AG10803 (cell line): ENCODE measurements at regions not wholly inside any gene's neighbourhood (a gene's known extent, or its start where the extent isn't known, plus 50 kb on each side); places are given as distances from the start of the nearest gene placed in this dataset.

ENCODE experiments used
- DNase-seq: peaks from one replicate; pipeline ENCODE4 v3.0.0; 2010; ENCODE audit warnings: low read depth
- H3K4me3 ChIP-seq: 2 replicates; pipeline ENCODE4 v1.5.1; 2011; ENCODE audit warnings: mild to moderate bottlenecking, low read length, control low read depth
- TF ChIP-seq, protein P1 (sequence below): conservative IDR thresholded peaks from 2 replicates; pipeline ENCODE4 v1.5.1; 2011; ENCODE audit warnings: mild to moderate bottlenecking, low read length, control low read depth, inconsistent platforms

DNA sequence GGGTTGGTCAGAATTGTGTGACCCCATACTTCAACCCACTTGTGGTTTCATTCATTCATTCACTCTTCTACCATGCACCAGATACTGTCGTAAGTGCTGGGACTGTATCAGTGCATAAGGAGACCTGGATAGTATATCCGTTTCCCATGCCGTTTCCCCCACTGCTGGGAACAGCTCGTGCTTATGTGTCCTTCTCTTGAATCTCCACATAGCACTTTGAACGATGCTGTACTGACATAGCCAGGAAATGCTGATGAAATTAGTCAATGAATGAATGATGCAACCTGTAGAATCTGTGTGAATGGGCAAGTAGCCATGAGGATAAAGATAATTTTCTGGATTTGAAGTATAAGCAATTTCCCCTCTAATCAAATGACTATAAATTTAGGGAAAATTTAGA, 276.1 kb downstream of the BCL2 start:
- H3K4me3 ChIP-seq: no peak overlapping the region
- TF ChIP-seq, protein P1, sequence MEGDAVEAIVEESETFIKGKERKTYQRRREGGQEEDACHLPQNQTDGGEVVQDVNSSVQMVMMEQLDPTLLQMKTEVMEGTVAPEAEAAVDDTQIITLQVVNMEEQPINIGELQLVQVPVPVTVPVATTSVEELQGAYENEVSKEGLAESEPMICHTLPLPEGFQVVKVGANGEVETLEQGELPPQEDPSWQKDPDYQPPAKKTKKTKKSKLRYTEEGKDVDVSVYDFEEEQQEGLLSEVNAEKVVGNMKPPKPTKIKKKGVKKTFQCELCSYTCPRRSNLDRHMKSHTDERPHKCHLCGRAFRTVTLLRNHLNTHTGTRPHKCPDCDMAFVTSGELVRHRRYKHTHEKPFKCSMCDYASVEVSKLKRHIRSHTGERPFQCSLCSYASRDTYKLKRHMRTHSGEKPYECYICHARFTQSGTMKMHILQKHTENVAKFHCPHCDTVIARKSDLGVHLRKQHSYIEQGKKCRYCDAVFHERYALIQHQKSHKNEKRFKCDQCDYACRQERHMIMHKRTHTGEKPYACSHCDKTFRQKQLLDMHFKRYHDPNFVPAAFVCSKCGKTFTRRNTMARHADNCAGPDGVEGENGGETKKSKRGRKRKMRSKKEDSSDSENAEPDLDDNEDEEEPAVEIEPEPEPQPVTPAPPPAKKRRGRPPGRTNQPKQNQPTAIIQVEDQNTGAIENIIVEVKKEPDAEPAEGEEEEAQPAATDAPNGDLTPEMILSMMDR: no peak
- DNase-seq: peak; percentile 46

DNA sequence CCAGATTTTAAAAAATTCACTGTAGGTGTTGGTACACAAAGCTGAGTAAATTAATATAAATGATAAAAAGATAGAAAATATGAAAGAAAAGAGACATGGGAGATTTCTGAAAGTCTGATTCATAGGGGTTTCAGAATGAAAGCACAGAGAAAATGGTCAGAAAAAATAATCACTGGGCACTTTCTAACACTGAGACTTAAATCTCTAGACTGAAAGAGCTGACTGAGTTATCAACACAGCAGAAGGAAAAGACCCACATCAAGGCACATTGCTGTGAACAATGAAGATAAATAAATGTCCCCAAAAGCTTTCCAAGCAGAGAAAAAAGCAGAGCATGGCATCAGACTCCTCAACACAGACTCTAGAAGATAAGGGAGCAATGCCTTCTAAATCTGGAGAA, 277.2 kb downstream of the BCL2 start:
- TF ChIP-seq, protein P1: no peak
- no peak for DNase-seq
- H3K4me3 ChIP-seq: no peak overlapping the region

DNA sequence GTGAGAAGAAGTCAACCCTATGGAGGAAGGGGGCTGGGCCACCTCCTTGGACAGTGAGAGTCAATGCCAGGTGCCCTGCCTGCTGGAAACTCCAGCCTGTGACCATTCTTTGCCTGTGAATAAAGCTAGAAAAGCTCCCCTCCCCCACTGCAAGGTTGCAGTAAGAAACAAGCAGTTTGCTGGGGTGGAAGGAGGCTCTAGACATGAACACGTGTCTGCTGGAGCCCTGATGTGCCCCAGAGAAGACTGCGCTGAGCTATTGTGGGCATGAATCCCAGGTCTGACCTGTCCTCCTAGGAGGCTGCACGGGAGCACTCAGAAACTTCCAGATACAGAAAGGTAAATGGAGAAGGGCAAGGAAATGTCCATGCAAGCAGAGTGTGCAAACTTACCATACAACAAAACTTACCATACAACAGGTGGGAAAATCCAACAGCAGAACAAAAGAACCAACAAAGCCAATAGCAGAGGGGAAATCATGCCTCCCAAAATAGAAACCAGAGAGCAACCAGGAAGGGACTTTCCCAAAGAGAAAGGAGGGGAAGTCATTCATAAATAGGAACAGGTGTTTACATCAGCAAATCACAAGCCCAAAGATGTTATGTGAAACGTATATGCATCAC, 278.7 kb downstream of the BCL2 start:
- no peak for DNase-seq
- TF ChIP-seq, protein P1: no peak
- no peak overlapping the region for H3K4me3 ChIP-seq

DNA sequence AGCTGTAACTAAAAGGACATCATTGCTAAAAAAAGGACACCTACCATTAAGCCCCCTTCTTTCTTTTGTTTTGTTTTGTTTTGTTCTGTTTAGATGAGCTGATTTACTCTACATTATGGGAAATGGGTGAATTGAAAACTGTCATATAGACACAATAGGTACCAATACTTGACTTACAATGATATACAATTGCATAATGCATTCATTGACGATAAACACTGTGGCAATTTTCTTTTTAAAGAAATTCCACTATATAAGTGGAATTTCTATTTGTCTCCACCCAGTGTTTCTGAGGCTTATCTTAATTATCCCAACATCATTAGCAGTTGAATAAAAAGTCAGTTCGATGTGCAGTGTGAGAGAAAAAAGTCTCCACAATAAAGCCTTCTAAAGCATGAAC, 282.1 kb downstream of the BCL2 start:
- no peak overlapping the region for H3K4me3 ChIP-seq
- no peak for DNase-seq
- TF ChIP-seq, protein P1: no peak

DNA sequence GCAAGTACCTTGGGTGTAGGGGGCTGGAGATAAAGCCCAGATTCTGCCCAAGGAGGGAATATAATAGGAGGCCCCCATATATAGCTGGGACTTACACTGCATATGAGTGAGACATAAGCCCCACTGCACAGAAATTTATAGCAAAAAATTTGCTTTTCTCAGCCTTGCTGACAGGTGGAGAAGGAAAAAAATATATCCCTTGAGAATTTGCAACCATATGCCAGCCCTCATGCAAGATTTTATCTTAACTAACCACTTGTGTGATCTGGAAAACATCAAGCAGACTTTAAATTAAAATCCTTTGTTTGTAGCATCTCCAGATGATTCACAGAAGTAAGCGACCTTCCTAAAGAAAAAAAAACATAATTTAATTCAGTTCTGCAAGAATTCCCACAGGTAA, 288.2 kb downstream of the BCL2 start:
- TF ChIP-seq, protein P1: no peak
- no peak overlapping the region for H3K4me3 ChIP-seq
- DNase-seq: no peak
